HG02938 (cell line): ENCODE measurements at regions not wholly inside any gene's neighbourhood (a gene's known extent, or its start where the extent isn't known, plus 50 kb on each side); places are given as distances from the start of the nearest gene placed in this dataset.

Experiments used
- ATAC-seq: cut with Tn5 transposase; IDR thresholded peaks from one replicate; pipeline ENCODE4 v1.9.1; 2021; ENCODE audit warnings: mild to moderate bottlenecking, moderate library complexity; ENCODE audit not compliant: unreplicated experiment

- ATAC-seq: no peak
Observed at GRCh38 chr4:184879271-184879670, 53.5 kb upstream of the ACSL1 start.

GRCh38 chr4:184882276-184882675, 56.5 kb upstream of the ACSL1 start:
- ATAC-seq: no peak

DNA sequence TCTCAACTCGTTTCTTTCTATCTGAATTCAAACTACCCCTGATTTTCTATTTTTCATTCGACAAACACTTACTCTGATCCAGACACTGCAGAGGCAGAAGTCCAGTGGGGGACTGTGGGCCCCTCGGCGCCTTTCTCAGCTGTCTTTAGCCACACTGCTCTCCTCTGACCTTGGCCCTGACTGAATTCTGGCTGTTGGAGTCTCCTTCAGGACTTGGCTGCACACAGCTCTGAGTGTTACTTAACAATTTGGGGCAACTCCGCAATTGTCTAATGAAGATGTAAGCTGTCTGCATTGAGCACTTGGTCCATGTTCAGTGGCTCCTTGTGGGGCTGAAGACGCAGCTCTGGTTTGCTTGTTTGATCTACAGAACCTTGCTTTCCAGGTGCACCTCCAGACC, 57.3 kb upstream of the ACSL1 start:
- ATAC-seq: no peak

DNA sequence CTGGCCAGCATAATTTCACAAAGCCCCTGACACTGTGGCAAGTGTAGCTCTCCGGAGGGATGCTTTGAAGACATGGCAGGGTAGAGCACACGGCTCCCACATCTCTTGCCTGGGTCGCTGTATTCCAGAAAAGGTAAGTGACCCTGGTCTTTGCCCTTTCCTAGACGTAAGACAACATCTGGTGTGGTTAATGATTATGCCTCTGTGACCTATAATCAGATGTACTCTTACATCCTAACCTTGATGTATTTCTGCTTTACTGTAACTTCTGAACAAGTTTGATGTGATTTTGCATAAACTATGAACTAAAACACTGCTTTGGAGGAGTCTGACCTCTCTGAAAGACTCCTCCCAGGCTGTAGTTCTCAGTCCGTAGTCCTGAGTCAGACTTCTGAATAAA, 59.1 kb upstream of the ACSL1 start:
- no peak for ATAC-seq

DNA sequence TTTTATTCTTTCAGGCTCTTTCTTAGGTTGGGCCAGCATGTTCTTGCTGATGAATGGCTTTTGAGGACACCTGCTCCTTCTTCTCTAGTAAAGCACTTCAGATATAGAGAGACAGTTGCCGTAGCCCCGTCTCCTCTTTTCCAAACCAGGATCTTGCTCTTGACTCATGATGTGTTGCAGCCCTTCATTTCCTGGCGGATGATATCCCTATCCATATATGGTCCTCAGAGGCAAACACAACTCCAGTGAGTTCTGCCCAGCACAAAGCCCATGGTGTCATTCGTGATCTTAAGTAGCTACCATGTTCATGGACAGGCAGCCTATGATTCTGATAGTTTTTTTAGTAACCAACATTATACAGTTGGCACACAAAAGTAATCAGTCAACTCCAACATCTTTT, 59.8 kb upstream of the ACSL1 start:
- no peak for ATAC-seq

DNA sequence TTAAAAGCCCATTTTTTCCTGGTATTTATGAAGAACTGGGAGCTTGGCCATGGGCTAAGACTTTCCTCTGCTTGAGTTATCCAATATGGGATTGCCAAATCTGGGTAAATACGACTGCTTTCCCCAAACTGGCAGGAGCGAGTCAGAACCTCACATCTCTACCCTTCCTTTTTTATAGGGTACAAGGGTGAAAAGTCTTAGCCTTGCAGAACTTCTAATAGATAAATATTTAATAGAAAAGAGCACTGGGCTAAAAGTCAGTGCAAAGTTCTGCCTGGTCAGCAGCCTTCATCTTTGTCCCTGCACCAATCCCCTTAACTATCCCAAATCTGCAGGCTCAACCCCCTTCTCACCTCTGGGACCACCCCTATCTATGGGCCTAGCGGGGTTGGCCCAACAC, 61.6 kb upstream of the ACSL1 start:
- ATAC-seq: no peak

- ATAC-seq: no peak
Observed at GRCh38 chr4:184887947-184888346, 62.2 kb upstream of the ACSL1 start.

DNA sequence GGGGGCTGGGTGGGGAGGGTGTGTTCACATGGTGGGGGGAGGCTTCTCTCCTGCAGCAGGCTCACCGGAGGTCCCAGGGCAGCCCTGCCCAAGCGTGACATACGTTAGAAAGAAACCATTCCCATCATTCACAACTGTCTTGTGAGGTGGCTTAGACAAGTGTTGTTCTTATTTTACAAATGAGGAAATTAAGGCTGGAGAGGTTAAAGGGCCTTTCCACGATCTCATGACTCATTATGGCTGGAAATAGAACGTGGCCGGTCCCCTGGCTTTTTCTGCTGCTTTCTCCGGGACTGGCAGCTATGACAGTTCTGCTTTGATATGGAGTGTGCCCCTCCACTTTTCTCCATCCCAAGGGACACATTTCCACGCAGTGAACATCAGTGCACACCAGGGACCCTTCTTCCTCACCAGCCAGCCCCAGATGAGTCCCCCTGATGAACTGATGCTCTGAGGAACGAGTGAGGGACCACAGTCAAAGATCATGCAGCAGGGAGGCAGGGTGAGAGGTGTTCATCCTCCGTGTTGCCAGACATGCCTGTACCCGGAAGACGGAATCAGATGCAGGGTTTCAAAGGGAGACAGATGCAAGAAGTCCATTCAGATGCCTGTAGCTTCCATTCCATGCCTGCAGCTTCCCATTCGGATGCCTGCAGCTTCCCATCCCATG, 64.0 kb upstream of the ACSL1 start:
- no peak for ATAC-seq

DNA sequence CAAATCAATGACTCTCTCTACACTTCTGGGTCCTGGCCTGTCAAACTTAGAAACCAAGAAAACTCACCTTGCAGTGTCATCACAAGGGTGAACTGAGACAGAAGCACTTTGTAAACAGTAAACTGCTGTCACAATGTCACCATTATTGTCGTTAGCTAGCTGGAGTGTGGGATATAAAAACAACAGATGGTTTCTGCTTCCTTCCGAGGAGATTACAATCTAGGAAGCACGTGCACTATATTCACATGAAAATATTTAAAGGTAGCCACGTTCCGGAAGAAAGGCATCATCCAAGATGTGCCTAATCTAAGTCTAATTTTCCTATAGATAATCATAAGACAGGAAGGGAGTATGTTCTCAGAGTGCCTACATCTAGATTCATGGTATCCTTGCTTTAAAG, 64.7 kb upstream of the ACSL1 start:
- no peak for ATAC-seq

GRCh38 chr4:184891816-184892397, 66.1 kb upstream of the ACSL1 start:
- ATAC-seq: no peak

GRCh38 chr4:184892999-184893398, 67.2 kb upstream of the ACSL1 start:
- ATAC-seq: no peak

DNA sequence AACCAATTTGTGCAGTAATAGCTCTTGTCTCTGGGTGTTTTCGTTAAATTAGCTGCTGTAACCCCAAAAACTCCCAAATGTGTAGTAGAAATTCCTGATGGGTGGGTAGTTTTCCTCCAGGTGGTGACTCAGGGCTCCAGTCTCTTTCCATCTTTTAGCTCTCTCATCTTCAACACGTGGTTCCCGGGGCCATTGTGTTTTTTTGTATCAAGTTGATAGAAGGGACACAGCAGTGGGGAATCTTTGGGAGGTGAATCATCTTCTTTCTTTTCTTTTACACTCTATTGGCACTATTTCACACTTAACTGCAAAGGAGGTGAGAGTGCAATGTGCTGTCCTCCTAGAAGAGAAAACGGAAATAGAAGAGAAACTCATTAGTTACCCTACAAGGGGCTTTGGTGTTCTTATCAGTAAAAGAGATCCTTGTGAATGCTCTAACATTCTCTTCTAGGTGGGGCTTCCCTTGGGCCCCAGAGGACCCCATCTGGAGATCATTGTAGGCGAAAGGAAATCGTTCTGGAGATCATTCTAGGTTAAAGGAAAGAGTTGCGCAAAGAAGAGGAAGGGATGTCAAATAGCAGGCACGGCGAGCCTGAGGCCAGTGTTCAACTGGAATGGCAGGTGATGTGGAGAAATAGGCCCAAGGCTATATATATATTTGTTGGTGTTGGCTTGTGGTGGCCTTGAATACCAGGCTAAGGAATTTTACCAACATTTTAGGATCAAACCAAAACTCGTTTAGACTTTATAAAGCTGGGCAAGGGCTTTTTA, 68.2 kb upstream of the ACSL1 start:
- ATAC-seq: no peak

GRCh38 chr4:184895012-184895695, 69.4 kb upstream of the ACSL1 start:
- no peak for ATAC-seq

GRCh38 chr4:184896868-184897715, 71.3 kb upstream of the ACSL1 start:
- peak; percentile 66 for ATAC-seq

DNA sequence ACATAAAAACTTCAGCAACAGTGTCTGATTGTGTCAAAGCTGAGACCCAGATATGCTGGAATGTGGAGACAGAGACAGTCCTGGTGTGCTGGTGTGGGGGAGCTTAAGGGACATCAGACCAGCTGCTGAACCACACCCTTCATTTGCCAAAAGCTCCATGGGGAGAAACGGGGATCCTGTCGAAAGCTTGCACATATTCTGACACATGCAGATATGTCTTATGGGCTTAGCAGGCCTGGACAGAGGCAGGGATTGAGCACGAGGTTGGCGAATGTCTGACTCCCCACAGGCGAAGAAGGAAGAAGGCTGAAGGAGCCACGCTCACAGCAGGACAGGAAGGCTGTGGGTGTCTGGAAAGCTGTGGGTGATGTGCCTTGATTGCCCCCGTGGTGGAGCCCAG, 72.1 kb upstream of the ACSL1 start:
- no peak for ATAC-seq

DNA sequence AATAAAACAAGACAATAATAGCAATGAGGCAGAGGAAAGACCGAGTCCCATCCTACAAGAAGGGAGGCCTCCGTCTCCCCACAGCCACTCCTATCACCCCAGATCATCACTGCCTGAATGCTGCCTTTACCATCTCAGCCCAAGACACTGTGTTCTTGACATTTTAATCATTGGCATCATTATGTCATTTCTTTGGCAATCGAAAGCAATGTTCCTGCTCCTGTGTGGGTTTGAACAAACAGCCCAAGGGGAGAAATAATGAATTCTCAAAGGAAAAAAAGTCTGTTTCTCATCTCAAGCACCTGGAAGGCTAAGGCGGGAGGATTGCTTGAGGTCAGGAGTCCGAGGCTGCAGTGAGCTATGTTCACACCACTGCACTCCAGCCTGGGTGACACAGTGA, 73.0 kb upstream of the ACSL1 start:
- no peak for ATAC-seq

DNA sequence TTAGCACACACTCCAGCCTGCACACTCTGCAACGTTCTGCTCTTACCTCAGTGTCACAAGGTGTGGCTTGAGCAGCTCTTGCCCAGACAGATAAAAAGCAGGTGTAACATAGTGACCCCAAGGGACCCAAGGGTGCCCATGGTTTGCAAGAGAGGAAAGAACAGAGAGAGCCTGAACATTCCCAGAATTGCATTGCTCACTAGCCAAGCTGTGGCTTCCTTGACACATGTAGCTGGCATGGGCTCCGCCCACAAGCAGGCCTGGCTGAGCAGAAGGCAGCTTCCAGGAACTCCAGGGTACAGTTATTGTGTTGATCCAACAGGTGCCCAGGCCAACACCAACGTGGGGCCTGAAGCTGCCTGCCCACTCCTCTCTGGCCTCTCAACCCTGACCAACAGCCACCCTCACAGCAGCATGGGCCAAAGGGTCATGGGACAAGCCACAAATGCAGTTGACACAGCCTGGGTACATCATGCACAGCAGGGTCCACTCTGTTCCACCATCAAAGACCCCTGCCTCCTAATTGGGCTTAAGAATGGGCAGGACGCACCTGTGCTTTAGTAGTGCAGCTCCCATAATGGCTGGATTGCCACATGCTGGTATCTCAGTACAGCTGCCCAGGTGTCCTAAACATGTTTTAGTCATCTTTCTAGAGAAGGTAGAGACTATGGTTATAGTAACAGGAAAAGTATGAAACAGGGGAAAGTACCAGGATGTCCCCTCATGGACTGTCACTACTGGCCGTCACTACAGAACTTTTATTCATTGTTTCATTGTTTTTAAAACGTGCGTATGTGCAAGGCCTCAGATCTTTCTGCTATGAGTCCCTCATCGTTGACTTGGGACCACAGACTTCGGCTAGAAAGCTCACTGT, 73.7 kb upstream of the ACSL1 start:
- no peak for ATAC-seq

DNA sequence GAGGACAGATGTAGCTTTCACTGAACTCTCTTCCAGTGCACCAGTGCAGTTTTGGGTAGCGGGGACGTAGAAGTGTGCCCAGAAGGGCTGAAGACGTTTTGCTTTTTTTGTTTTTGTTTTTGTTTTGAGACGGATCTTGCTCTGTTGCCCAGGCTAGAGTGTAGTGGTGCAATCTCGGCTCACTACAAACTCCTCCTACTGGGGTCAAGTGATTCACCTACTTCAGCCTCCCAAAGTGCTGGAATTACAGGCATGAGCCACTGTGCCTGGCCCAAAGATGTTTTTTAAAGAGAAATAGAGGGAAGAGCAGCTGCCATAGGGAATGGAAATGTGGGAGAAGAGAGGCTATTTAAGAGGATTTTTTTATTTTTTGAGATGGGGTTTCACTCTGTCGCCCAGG, 74.4 kb upstream of the ACSL1 start:
- no peak for ATAC-seq

DNA sequence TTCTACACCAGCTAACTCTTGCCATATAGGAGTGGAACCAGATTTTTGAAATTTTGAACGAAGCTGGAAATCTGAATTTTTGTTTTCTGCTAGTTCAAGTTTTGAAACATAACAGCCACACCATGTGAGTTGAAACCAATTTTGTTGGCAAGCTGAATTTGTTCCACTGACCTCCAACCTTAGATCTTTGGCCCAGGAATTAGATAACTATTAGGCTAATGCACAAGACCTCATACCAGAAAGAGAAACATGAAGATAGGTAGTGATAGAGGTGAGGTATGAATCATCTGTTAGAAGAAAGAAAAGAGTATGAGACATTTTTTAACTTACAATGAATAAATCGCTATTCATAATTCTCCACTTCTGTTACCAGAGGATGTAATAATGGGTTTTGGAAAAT, 76.8 kb upstream of the ACSL1 start:
- ATAC-seq: no peak
